ENCODE measurements at regions not wholly inside any gene's neighbourhood (a gene's known extent, or its start where the extent isn't known, plus 50 kb on each side); places are given as distances from the start of the nearest gene placed in this dataset.

- BruUV-seq (replicated peaks): no TSS peak
- no peaks in the 10 kb centered on the region for H3K79me2 ChIP-seq (ENCODE audit: insufficient read depth, low read depth, low read length)
- intact Hi-C loops (cut with micrococcal nuclease; ENCODE audit: unreplicated experiment): no loop called here
- TF ChIP-seq EZH2phosphoT487 (IDR thresholded peaks at IDR 0.05; ENCODE audit: borderline replicate concordance, low read depth, low read length): no peak
- no peak for TF ChIP-seq CTCF (conservative IDR thresholded peaks at IDR 0.05; ENCODE audit: low read length)
- H4K20me1 ChIP-seq (ENCODE audit: insufficient read depth, low read length): no peaks in the 10 kb centered on the region
- no peak overlapping the region for H2AFZ ChIP-seq (ENCODE audit: low read length)
- 0 out of 2 replicates have a peak, but pooled peaks cover 12% of the 10 kb centered on the region for H3K9me3 ChIP-seq (ENCODE audit: low read length)
- H3K4me1 ChIP-seq (ENCODE audit: insufficient read depth, low read length, poor library complexity, severe bottlenecking): no peaks in the 10 kb centered on the region
- POLR2A ChIA-PET: no interaction called here
- no peaks in the 10 kb centered on the region for H3K36me3 ChIP-seq (ENCODE audit: insufficient read depth, low read length)
- no peak for DNase-seq (ENCODE audit: low spot score)
- no peak overlapping the region for H3K27ac ChIP-seq (ENCODE audit: low read depth, low read length, poor library complexity, severe bottlenecking)
- no peak overlapping the region for H3K4me3 ChIP-seq (ENCODE audit: low read depth, low read length, poor library complexity, severe bottlenecking)
- H3K9me2 ChIP-seq (ENCODE audit: insufficient read depth, low read length): no peaks in the 10 kb centered on the region
- CTCF ChIA-PET (ENCODE audit: unreplicated experiment): no interaction called here
- no peak overlapping the region for H3K4me2 ChIP-seq (ENCODE audit: low read length)
Observed at GRCh38 chr20:43799741-43800140, 72.9 kb upstream of the GTSF1L start.

- 0 out of 2 replicates have a peak, but pooled peaks cover 7% of the 10 kb centered on the region for H3K9me3 ChIP-seq (ENCODE audit: low read length)
- H3K4me1 ChIP-seq (ENCODE audit: insufficient read depth, low read length, poor library complexity, severe bottlenecking): no peaks in the 10 kb centered on the region
- H3K36me3 ChIP-seq (ENCODE audit: insufficient read depth, low read length): no peaks in the 10 kb centered on the region
- no peak overlapping the region for H2AFZ ChIP-seq (ENCODE audit: low read length)
- no peak for TF ChIP-seq EZH2phosphoT487 (IDR thresholded peaks at IDR 0.05; ENCODE audit: borderline replicate concordance, low read depth, low read length)
- TF ChIP-seq CTCF (conservative IDR thresholded peaks at IDR 0.05; ENCODE audit: low read length): no peak
- ChIA-PET CTCF (ENCODE audit: unreplicated experiment) (no interaction called here), POLR2A (no interaction called here)
- no peak overlapping the region for H3K27ac ChIP-seq (ENCODE audit: low read depth, low read length, poor library complexity, severe bottlenecking)
- H3K4me2 ChIP-seq (ENCODE audit: low read length): no peak overlapping the region
- no peaks in the 10 kb centered on the region for H3K9me2 ChIP-seq (ENCODE audit: insufficient read depth, low read length)
- no peak overlapping the region for H3K4me3 ChIP-seq (ENCODE audit: low read depth, low read length, poor library complexity, severe bottlenecking)
- no peak for DNase-seq (ENCODE audit: low spot score)
- intact Hi-C loops (cut with micrococcal nuclease; ENCODE audit: unreplicated experiment): no loop called here
- H3K79me2 ChIP-seq (ENCODE audit: insufficient read depth, low read depth, low read length): no peaks in the 10 kb centered on the region
- H4K20me1 ChIP-seq (ENCODE audit: insufficient read depth, low read length): no peaks in the 10 kb centered on the region
- no TSS peak for BruUV-seq (replicated peaks)
Observed at GRCh38 chr20:43799150-43799711, 72.4 kb upstream of the GTSF1L start.

GRCh38 chr20:43798291-43799149 lies 71.7 kb upstream of the GTSF1L start:
- H2AFZ ChIP-seq (ENCODE audit: low read length): no peak overlapping the region
- no peaks in the 10 kb centered on the region for H3K9me2 ChIP-seq (ENCODE audit: insufficient read depth, low read length)
- no peak overlapping the region for H3K4me2 ChIP-seq (ENCODE audit: low read length)
- H3K36me3 ChIP-seq (ENCODE audit: insufficient read depth, low read length): no peaks in the 10 kb centered on the region
- H3K9me3 ChIP-seq (ENCODE audit: low read length): 0 out of 2 replicates have a peak, but pooled peaks cover 3% of the 10 kb centered on the region
- H3K4me3 ChIP-seq (ENCODE audit: low read depth, low read length, poor library complexity, severe bottlenecking): no peak overlapping the region
- intact Hi-C loops (cut with micrococcal nuclease; ENCODE audit: unreplicated experiment): no loop called here
- H3K27ac ChIP-seq (ENCODE audit: low read depth, low read length, poor library complexity, severe bottlenecking): no peak overlapping the region
- H3K4me1 ChIP-seq (ENCODE audit: insufficient read depth, low read length, poor library complexity, severe bottlenecking): no peaks in the 10 kb centered on the region
- DNase-seq (ENCODE audit: low spot score): no peak
- TF ChIP-seq CTCF (conservative IDR thresholded peaks at IDR 0.05; ENCODE audit: low read length) (no peak), EZH2phosphoT487 (IDR thresholded peaks at IDR 0.05; ENCODE audit: borderline replicate concordance, low read depth, low read length) (no peak)
- ChIA-PET CTCF (ENCODE audit: unreplicated experiment) (no interaction called here), POLR2A (interaction anchor here (0.5 kb wide), 1 partner anchor 10 kb away, joined by 4 read pairs; no protein-coding TSS in a partner anchor)
- H3K79me2 ChIP-seq (ENCODE audit: insufficient read depth, low read depth, low read length): no peaks in the 10 kb centered on the region
- no peaks in the 10 kb centered on the region for H4K20me1 ChIP-seq (ENCODE audit: insufficient read depth, low read length)
- no TSS peak for BruUV-seq (replicated peaks)

Measured in OCI-LY7 (cell line).